Activated naive CD8-positive, alpha-beta T cell treated with anti-CD3 and anti-CD28 coated beads for 36 hours (primary cell): ENCODE measurements at regions not wholly inside any gene's neighbourhood (a gene's known extent, or its start where the extent isn't known, plus 50 kb on each side); places are given as distances from the start of the nearest gene placed in this dataset.
A peak's percentile ranks its signal among the peaks of the same experiment; 100 is the strongest.
"Not testable (repeated sequence)": the region's sequence is repeated elsewhere in the genome, so short reads cannot be mapped to it uniquely, and the experiment has no call there.

Source experiments
- DNase-seq: peaks from one replicate; pipeline ENCODE4 v3.0.0; 2021
- H3K27ac Mint-ChIP-seq: one replicate; pipeline ENCODE4 v1.8.0; 2022; ENCODE audit warnings: mild to moderate bottlenecking, moderate library complexity, mixed read lengths
- H3K27me3 Mint-ChIP-seq: one replicate; pipeline ENCODE4 v1.8.0; 2022; ENCODE audit warnings: mild to moderate bottlenecking, mixed read lengths
- H3K36me3 Mint-ChIP-seq: one replicate; pipeline ENCODE4 v1.8.0; 2021; ENCODE audit warnings: mild to moderate bottlenecking, mixed read lengths
- H3K4me1 Mint-ChIP-seq: one replicate; pipeline ENCODE4 v1.8.0; 2021; ENCODE audit warnings: mixed read lengths
- H3K4me3 Mint-ChIP-seq: one replicate; pipeline ENCODE4 v1.8.0; 2022; ENCODE audit warnings: mild to moderate bottlenecking, moderate library complexity, mixed read lengths
- H3K9me3 Mint-ChIP-seq: one replicate; pipeline ENCODE4 v1.8.0; 2022; ENCODE audit warnings: mixed read lengths

GRCh38 chr6:27854421-27854820, 57.8 kb downstream of the OR2B2 start:
- no peak overlapping the region for H3K27ac Mint-ChIP-seq
- H3K4me3 Mint-ChIP-seq, result no peak overlapping the region
- H3K4me1 Mint-ChIP-seq, result no peaks in the 10 kb centered on the region
- no peaks in the 10 kb centered on the region for H3K9me3 Mint-ChIP-seq
- H3K27me3 Mint-ChIP-seq, result no peaks in the 10 kb centered on the region
- no peak for DNase-seq
- H3K36me3 Mint-ChIP-seq, result no peaks in the 10 kb centered on the region

DNA sequence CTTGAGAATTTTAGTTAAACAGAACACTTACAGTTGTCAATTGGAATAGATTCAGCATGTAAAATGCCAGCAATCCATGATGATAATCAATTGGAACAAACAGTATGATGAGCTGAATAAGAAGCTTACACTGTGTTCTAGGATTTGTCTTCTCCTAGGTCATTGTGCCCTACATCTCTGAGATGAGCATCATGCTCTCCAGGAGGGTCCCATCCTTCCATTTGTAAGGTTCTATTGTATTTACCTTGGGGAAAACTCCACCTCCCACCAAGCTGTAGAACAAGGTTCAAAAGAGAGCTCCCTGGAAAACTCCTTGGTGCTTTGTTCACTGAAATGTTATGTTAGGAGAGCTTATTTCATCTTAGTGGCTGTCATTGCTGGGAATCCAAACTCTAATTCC, 60.8 kb downstream of the OR2B2 start:
- Mint-ChIP-seq H3K4me3 (no peak overlapping the region), H3K27ac (no peak overlapping the region), H3K27me3 (peaks cover 5% of the 10 kb centered on the region), H3K36me3 (no peaks in the 10 kb centered on the region), H3K4me1 (no peaks in the 10 kb centered on the region), H3K9me3 (no peaks in the 10 kb centered on the region)
- no peak for DNase-seq

DNA sequence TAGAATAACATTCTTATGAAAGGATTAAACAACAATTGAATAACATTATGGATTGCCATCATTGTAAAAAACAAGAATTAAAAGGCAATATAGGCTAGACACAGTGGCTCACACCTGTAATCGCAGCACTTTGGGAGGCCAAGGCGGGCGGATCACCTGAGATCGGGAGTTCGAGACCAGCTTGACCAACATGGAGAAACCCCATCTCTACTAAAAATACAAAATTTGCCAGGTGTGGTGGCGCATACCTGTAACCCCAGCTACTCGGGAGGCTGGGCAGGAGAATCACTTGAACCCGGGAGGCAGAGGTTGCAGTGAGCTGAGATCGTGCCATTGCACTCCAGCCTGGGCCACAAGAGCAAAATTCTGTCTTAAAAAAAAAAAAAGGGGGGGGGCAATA, 63.2 kb downstream of the OR2B2 start:
- H3K36me3 Mint-ChIP-seq, H3K4me1 Mint-ChIP-seq, H3K27me3 Mint-ChIP-seq, DNase-seq, H3K9me3 Mint-ChIP-seq, H3K4me3 Mint-ChIP-seq, H3K27ac Mint-ChIP-seq: not testable (repeated sequence)

- DNase-seq, result no peak
- no peak overlapping the region for H3K4me3 Mint-ChIP-seq
- no peaks in the 10 kb centered on the region for H3K9me3 Mint-ChIP-seq
- H3K4me1 Mint-ChIP-seq, result no peaks in the 10 kb centered on the region
- peaks cover 5% of the 10 kb centered on the region for H3K27me3 Mint-ChIP-seq
- peaks cover 1% of the 10 kb centered on the region for H3K36me3 Mint-ChIP-seq
- H3K27ac Mint-ChIP-seq, result no peak overlapping the region
Measured at GRCh38 chr6:27847706-27848105, 64.5 kb downstream of the OR2B2 start.

GRCh38 chr6:27840572-27840971, 71.6 kb downstream of the OR2B2 start:
- no peak overlapping the region for H3K27ac Mint-ChIP-seq
- H3K27me3 Mint-ChIP-seq, result peaks cover 7% of the 10 kb centered on the region
- no peaks in the 10 kb centered on the region for H3K9me3 Mint-ChIP-seq
- peaks cover 1% of the 10 kb centered on the region for H3K36me3 Mint-ChIP-seq
- no peak overlapping the region for H3K4me3 Mint-ChIP-seq
- no peak for DNase-seq
- peaks cover 13% of the 10 kb centered on the region for H3K4me1 Mint-ChIP-seq

- Mint-ChIP-seq H3K4me1 (peaks cover 18% of the 10 kb centered on the region), H3K9me3 (no peaks in the 10 kb centered on the region), H3K36me3 (peaks cover 4% of the 10 kb centered on the region), H3K27me3 (peaks cover 7% of the 10 kb centered on the region), H3K4me3 (no peak overlapping the region), H3K27ac (no peak overlapping the region)
- no peak for DNase-seq
Measured at GRCh38 chr6:27839626-27840475, 72.3 kb downstream of the OR2B2 start.

GRCh38 chr6:27838945-27839625, 73.1 kb downstream of the OR2B2 start:
- H3K4me3 Mint-ChIP-seq, result no peak overlapping the region
- no peaks in the 10 kb centered on the region for H3K9me3 Mint-ChIP-seq
- H3K36me3 Mint-ChIP-seq, result peaks cover 7% of the 10 kb centered on the region
- DNase-seq, result peak; percentile 25
- peaks cover 7% of the 10 kb centered on the region for H3K27me3 Mint-ChIP-seq
- H3K27ac Mint-ChIP-seq, result no peak overlapping the region
- peaks cover 22% of the 10 kb centered on the region for H3K4me1 Mint-ChIP-seq

- no peak overlapping the region for H3K27ac Mint-ChIP-seq
- H3K4me3 Mint-ChIP-seq, result no peak overlapping the region
- peaks cover 5% of the 10 kb centered on the region for H3K36me3 Mint-ChIP-seq
- peaks cover 26% of the 10 kb centered on the region for H3K4me1 Mint-ChIP-seq
- no peaks in the 10 kb centered on the region for H3K9me3 Mint-ChIP-seq
- H3K27me3 Mint-ChIP-seq, result peaks cover 7% of the 10 kb centered on the region
- DNase-seq, result peak; percentile 82
Measured at GRCh38 chr6:27838058-27838944, 73.9 kb downstream of the OR2B2 start.

GRCh38 chr6:27837625-27838057, 74.6 kb downstream of the OR2B2 start:
- Mint-ChIP-seq H3K4me3 (no peak overlapping the region), H3K27ac (no peak overlapping the region), H3K4me1 (peaks cover 27% of the 10 kb centered on the region), H3K9me3 (no peaks in the 10 kb centered on the region), H3K36me3 (peaks cover 5% of the 10 kb centered on the region), H3K27me3 (peaks cover 7% of the 10 kb centered on the region)
- DNase-seq, result no peak

DNA sequence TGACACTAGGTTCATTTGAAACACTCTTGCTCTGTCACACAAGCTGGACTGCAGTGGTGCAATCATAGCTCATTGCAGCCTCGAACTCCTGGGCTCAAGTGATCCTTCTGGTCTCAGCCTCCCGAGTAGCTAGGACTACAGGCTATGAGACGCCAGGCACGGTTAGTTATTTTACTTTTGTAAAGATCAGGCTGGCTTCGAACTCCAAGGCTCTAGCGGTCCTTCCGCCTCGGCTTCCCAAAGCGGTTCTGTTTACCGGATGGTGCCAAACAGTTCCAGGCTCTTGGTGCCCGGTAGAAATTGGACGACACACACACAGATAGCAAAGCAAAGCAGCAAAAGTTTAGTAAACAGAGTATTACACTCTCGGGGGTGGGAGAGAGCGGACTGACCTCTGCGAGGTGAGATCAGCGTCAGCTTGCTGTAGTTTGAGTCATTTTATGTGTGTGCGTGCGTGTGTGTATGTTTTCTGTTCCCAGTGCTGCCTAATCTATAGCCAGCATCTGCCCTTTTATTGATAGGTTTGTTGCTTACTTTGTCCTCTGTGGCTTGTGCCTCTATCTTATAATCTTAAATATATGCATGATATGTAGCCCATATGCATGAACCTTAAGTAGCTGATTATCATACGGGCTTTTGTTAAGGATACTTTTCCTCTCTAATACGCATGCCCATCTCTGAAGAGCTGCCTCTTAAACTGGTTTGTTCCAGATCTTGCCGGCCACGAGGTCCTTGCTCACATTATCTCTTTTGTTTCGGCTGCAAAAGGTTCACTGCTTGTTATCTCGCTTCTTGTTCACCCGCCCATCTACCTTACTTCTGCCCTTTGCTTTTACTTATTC, 75.2 kb downstream of the OR2B2 start:
- Mint-ChIP-seq H3K4me3 (no peak overlapping the region), H3K4me1 (peaks cover 27% of the 10 kb centered on the region)
- peak; percentile 68 for DNase-seq

GRCh38 chr6:27836141-27836782, 75.9 kb downstream of the OR2B2 start:
- Mint-ChIP-seq H3K27me3 (peaks cover 7% of the 10 kb centered on the region), H3K36me3 (peaks cover 5% of the 10 kb centered on the region), H3K9me3 (no peaks in the 10 kb centered on the region), H3K27ac (no peak overlapping the region), H3K4me3 (no peak overlapping the region), H3K4me1 (peaks cover 30% of the 10 kb centered on the region)
- DNase-seq, result no peak

More for the DNA sequence above, 75.2 kb downstream of the OR2B2 start:
- no peak overlapping the region for H3K27ac Mint-ChIP-seq
- peaks cover 7% of the 10 kb centered on the region for H3K27me3 Mint-ChIP-seq
- H3K36me3 Mint-ChIP-seq, result peaks cover 5% of the 10 kb centered on the region
- no peaks in the 10 kb centered on the region for H3K9me3 Mint-ChIP-seq

- peak overlapping the region; percentile 16 for H3K4me3 Mint-ChIP-seq
Measured at GRCh38 chr6:27834879-27835549, 77.2 kb downstream of the OR2B2 start.

GRCh38 chr6:27834384-27834783, 77.8 kb downstream of the OR2B2 start:
- H3K4me3 Mint-ChIP-seq, result no peak overlapping the region
- peaks cover 5% of the 10 kb centered on the region for H3K36me3 Mint-ChIP-seq
- peaks cover 39% of the 10 kb centered on the region for H3K4me1 Mint-ChIP-seq
- no peaks in the 10 kb centered on the region for H3K27me3 Mint-ChIP-seq
- DNase-seq, result no peak
- H3K27ac Mint-ChIP-seq, result peak overlapping the region; percentile 69
- no peaks in the 10 kb centered on the region for H3K9me3 Mint-ChIP-seq

More at GRCh38 chr6:27834879-27835549, 77.2 kb downstream of the OR2B2 start:
- no peaks in the 10 kb centered on the region for H3K9me3 Mint-ChIP-seq
- peaks cover 6% of the 10 kb centered on the region for H3K27me3 Mint-ChIP-seq
- H3K36me3 Mint-ChIP-seq, result peaks cover 5% of the 10 kb centered on the region
- H3K4me1 Mint-ChIP-seq, result peaks cover 38% of the 10 kb centered on the region
- DNase-seq, result no peak
- H3K27ac Mint-ChIP-seq, result peak overlapping the region; percentile 86
